ENCODE measurements at regions not wholly inside any gene's neighbourhood (a gene's known extent, or its start where the extent isn't known, plus 50 kb on each side); places are given as distances from the start of the nearest gene placed in this dataset.
A peak's percentile ranks its signal among the peaks of the same experiment; 100 is the strongest.

- H3K27me3 ChIP-seq (ENCODE audit: control insufficient read depth, low read length): peaks cover 15% of the 10 kb centered on the region
- no peaks in the 10 kb centered on the region for H3K4me1 ChIP-seq (ENCODE audit: control insufficient read depth, low read length)
- no peak overlapping the region for H3K27ac ChIP-seq (ENCODE audit: low read depth, low read length)
- H3F3A ChIP-seq (ENCODE audit: control insufficient read depth, insufficient read depth): no peaks in the 10 kb centered on the region
- no peaks in the 10 kb centered on the region for H3K9me3 ChIP-seq (ENCODE audit: control insufficient read depth, insufficient read depth, low read length)
- no peaks in the 10 kb centered on the region for H3K9me2 ChIP-seq (replicated peaks; ENCODE audit: control insufficient read depth, low read length)
- H3K4me2 ChIP-seq (ENCODE audit: low read length): no peak overlapping the region
- no peaks in the 10 kb centered on the region for H3K79me2 ChIP-seq (ENCODE audit: control insufficient read depth, low read length)
- H3K36me3 ChIP-seq (ENCODE audit: control insufficient read depth, low read length): no peaks in the 10 kb centered on the region
- no peak overlapping the region for H3K4me3 ChIP-seq (ENCODE audit: low read length)
- TF ChIP-seq EZH2phosphoT487 (IDR thresholded peaks at IDR 0.05; ENCODE audit: borderline replicate concordance, low read length) (no peak), CTCF (IDR thresholded peaks at IDR 0.05; ENCODE audit: low read depth, low read length, poor library complexity, severe bottlenecking) (no peak)
- no peaks in the 10 kb centered on the region for H4K20me1 ChIP-seq (ENCODE audit: control insufficient read depth, insufficient read depth, low read depth, low read length)
These were observed 352.2 kb downstream of the TFEC start for GRCh38 chr7:115678086-115678982.

GRCh38 chr7:115676707-115677106 lies 353.9 kb downstream of the TFEC start:
- Histone ChIP-seq H3K4me3 (ENCODE audit: low read length) (no peak overlapping the region), H3K27ac (ENCODE audit: low read depth, low read length) (no peak overlapping the region), H3K4me2 (ENCODE audit: low read length) (no peak overlapping the region), H3K27me3 (ENCODE audit: control insufficient read depth, low read length) (peaks cover 15% of the 10 kb centered on the region), H3K36me3 (ENCODE audit: control insufficient read depth, low read length) (no peaks in the 10 kb centered on the region), H3K9me2 (replicated peaks; ENCODE audit: control insufficient read depth, low read length) (no peaks in the 10 kb centered on the region), H3K4me1 (ENCODE audit: control insufficient read depth, low read length) (no peaks in the 10 kb centered on the region), H4K20me1 (ENCODE audit: control insufficient read depth, insufficient read depth, low read depth, low read length) (no peaks in the 10 kb centered on the region), H3F3A (ENCODE audit: control insufficient read depth, insufficient read depth) (no peaks in the 10 kb centered on the region), H3K79me2 (ENCODE audit: control insufficient read depth, low read length) (no peaks in the 10 kb centered on the region), H3K9me3 (ENCODE audit: control insufficient read depth, insufficient read depth, low read length) (no peaks in the 10 kb centered on the region)
- no peak for TF ChIP-seq CTCF (IDR thresholded peaks at IDR 0.05; ENCODE audit: low read depth, low read length, poor library complexity, severe bottlenecking)
- TF ChIP-seq EZH2phosphoT487 (IDR thresholded peaks at IDR 0.05; ENCODE audit: borderline replicate concordance, low read length): no peak

- H4K20me1 ChIP-seq (ENCODE audit: control insufficient read depth, insufficient read depth, low read depth, low read length): no peaks in the 10 kb centered on the region
- no peaks in the 10 kb centered on the region for H3K4me1 ChIP-seq (ENCODE audit: control insufficient read depth, low read length)
- H3K4me3 ChIP-seq (ENCODE audit: low read length): no peak overlapping the region
- H3K9me3 ChIP-seq (ENCODE audit: control insufficient read depth, insufficient read depth, low read length): no peaks in the 10 kb centered on the region
- no peak overlapping the region for H3K27ac ChIP-seq (ENCODE audit: low read depth, low read length)
- no peaks in the 10 kb centered on the region for H3F3A ChIP-seq (ENCODE audit: control insufficient read depth, insufficient read depth)
- no peak overlapping the region for H3K4me2 ChIP-seq (ENCODE audit: low read length)
- no peaks in the 10 kb centered on the region for H3K9me2 ChIP-seq (replicated peaks; ENCODE audit: control insufficient read depth, low read length)
- peaks cover 15% of the 10 kb centered on the region for H3K27me3 ChIP-seq (ENCODE audit: control insufficient read depth, low read length)
- no peaks in the 10 kb centered on the region for H3K36me3 ChIP-seq (ENCODE audit: control insufficient read depth, low read length)
- H3K79me2 ChIP-seq (ENCODE audit: control insufficient read depth, low read length): no peaks in the 10 kb centered on the region
- TF ChIP-seq EZH2phosphoT487 (IDR thresholded peaks at IDR 0.05; ENCODE audit: borderline replicate concordance, low read length) (no peak), CTCF (IDR thresholded peaks at IDR 0.05; ENCODE audit: low read depth, low read length, poor library complexity, severe bottlenecking) (peak; percentile 48)
These were observed 354.5 kb downstream of the TFEC start for GRCh38 chr7:115676080-115676479.
